HG02623 (cell line): ENCODE measurements at regions not wholly inside any gene's neighbourhood (a gene's known extent, or its start where the extent isn't known, plus 50 kb on each side); places are given as distances from the start of the nearest gene placed in this dataset.

Experiments
- ATAC-seq: cut with Tn5 transposase; IDR thresholded peaks from one replicate; pipeline ENCODE4 v1.9.1; 2021; ENCODE audit warnings: moderate library complexity; ENCODE audit not compliant: unreplicated experiment

DNA sequence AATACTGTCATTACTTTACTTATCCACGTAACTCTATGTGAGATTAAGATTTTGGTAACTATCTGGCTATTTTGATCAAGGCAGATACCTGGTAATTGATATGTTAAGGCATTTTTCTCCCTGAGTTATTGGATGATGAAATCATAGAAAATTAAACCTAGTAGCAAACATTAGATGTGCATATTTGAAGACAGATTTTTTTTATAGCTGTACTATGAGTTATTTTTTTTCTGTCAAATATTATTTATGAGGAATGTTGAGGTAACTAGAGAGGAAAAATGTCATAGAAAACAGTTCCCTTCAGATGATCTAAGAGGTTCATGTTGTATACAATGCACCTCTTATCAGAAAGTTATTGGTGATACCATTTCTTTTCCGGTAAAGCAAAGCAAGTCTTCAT, 64.9 kb upstream of the SLC38A2 start:
- ATAC-seq: no peak

DNA sequence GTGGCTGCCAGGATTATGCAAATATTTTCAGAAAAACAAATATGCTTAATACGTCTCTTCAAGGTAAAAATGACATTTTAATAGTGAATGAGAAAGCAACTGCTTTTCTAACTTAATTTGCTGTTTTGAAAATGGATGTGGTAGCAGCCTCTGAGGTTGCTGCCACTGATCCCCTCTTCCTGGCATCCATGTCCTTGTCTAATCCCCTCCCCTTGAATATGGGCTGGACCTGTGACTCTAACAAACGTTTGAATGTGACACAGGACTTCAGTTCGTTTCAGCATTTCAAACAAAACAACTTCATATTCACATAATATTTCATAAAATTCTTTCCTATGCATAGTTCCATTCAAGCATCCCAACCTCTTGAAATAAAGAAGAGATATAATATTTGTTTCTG, 64.2 kb upstream of the SLC38A2 start:
- ATAC-seq: no peak

DNA sequence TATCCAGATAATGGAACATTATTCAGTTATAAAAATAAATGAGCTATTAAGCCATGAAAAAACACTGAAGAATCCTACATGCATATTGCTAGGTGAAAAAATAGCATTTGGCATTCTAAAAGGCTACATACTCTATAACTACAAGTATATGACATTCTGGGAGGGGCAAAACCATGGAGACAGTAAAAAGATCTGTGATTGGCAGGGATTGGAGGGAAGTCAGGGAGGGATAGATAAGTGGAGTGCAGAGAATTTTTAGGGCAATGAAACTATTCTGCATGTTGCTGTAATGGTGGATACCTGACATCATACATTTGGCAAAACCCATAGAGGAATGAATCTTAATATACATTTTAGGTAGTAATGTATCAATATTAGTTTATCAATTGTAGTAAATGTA, 63.1 kb upstream of the SLC38A2 start:
- ATAC-seq: no peak

DNA sequence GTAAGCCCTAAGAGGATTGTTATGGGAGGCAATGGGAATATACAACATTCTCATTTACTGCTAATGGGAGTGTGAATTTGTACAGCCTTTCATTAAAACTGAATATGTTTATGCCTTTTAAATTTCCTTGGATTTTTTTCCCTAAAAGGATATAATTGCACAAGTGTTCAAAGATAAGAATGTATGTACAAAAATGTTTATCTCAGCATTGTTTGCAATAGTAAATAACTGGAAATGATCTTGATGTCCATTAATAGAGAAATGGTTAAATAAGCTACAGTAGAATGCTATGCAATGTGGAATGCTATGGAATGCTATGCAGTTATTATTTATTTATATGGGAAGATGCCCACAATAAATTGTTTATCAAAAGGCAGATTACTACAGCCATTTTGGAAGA, 62.5 kb upstream of the SLC38A2 start:
- ATAC-seq: no peak

DNA sequence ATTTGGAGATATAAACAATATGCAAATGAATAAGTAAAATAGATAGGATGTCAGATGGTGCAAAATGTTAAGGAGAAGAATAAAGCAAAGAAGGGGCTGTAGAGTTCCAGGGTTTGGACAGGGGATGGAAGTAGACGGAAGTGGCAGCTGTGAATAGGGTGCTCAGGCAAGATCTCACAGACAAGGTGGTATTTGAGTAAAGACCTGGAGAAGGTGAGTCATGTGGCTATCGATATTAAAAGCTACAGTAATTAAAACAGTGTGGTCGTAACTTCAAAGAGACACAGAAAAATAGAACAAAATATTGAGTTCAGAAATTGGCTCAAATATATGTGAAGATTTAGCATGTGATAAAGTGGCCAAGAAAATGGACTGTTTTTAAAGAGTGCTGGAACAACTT, 61.3 kb upstream of the SLC38A2 start:
- ATAC-seq: no peak

DNA sequence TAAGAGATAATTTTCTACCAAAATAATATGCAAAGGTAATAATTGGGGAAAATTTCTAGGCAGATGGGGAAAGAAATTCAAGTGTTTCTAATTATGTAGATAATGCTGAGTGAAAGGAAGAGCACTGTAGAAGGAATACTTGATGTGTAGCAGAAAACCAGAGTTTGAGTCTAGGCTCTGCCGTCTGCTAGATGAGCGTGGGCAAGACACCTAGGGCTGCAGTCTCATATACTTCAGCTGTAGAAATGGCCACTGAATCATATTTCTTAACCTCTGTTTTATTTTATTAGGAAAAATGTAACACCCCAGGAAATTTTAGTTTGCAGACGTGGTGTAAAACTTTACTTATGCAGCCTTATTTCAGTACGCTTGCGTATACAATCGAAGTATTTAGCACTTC, 59.8 kb upstream of the SLC38A2 start:
- no peak for ATAC-seq

DNA sequence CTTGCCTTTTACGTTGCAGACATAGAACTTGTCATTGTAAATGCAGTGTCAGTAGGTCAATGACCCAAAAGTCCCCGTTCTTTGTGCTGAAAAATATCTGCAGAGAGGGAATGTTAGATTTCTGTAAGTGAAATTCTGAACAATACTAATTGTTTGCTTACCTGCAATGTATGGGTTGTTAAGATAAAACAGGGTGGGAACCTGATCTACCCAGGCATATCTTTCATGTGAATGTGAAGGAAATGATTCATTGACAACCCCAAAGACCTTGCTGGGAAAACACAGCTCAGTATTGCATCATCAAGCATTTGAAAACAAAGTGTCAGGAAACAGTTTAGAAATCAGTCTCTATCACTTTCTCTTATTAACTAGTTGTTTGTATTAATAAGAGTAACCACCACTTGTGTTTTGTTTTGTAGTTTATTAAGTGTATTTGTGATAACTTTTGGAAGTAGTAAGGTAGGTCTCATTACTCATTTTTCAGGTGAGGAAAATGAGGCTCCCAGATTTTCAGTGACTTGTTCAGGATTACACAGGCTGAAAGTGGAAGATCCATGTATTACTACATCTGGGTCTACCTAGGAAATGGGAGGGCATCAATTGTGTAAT, 57.9 kb upstream of the SLC38A2 start:
- ATAC-seq: no peak
